Fibroblast of villous mesenchyme (primary cell): ENCODE measurements at regions not wholly inside any gene's neighbourhood (a gene's known extent, or its start where the extent isn't known, plus 50 kb on each side); places are given as distances from the start of the nearest gene placed in this dataset.

Experiments
- DNase-seq: peaks from one replicate; pipeline ENCODE4 v3.0.0-alpha.2; 2010; ENCODE audit warnings: low read depth
- H3K4me3 ChIP-seq: 2 replicates; pipeline ENCODE4 v1.5.1; 2011; ENCODE audit warnings: low read depth, mild to moderate bottlenecking, low read length
- CTCF ChIP-seq: IDR thresholded peaks from 2 replicates; pipeline ENCODE4 v1.5.1; 2012; ENCODE audit warnings: low read depth, mild to moderate bottlenecking, low read length; ENCODE audit not compliant: insufficient read depth

GRCh38 chr11:134479206-134480135 is 67.4 kb upstream of the B3GAT1 start:
- no peak for DNase-seq
- H3K4me3 ChIP-seq, result no peak overlapping the region
- TF ChIP-seq CTCF, result no peak

DNA sequence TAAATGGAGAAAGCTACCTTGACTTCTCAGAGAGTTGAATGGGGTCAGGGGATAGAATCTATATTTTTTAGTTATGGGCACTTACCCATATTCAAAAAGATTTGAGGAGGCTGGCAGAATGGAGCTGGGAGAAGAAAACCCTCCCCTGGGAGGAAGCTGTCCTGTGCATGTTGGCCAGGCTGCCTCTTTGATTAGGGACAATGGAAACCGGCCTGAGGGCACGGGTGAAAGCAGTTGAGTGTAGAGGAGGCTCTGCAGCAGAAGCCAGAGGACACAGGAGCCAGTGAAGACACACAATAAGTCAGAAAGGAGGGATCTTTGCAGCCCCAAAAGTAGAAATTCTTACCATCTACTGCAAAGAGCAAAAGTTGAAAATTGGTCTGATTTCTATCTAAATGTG is 66.6 kb upstream of the B3GAT1 start:
- no peak for TF ChIP-seq CTCF
- DNase-seq, result no peak
- H3K4me3 ChIP-seq, result no peak overlapping the region

- no peak for TF ChIP-seq CTCF
- H3K4me3 ChIP-seq, result no peak overlapping the region
- DNase-seq, result no peak
These were observed 66.1 kb upstream of the B3GAT1 start for GRCh38 chr11:134478176-134478575.

DNA sequence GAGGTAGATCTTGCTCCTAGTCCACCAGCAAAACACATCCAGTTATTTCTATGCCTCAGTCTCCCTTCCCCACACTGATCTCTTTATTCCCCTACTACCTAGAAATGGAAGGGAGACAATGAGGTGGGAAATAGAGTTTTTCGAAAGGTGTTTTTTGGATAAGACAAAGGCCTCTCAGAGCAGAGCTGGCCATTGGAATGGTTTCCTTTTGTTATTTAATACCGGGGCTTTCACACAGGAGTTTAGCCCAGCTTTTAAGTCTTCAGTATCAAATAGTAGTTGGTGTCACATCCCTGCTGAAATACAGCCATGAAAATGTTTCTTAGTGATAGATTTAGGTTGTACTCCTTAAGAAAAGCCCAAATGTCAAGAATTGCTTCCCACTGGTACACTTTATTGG is 65.4 kb upstream of the B3GAT1 start:
- TF ChIP-seq CTCF, result no peak
- no peak overlapping the region for H3K4me3 ChIP-seq
- no peak for DNase-seq

- H3K4me3 ChIP-seq, result no peak overlapping the region
- no peak for TF ChIP-seq CTCF
- DNase-seq, result no peak
These were observed 64.5 kb upstream of the B3GAT1 start for GRCh38 chr11:134476435-134477021.

- DNase-seq, result no peak
- TF ChIP-seq CTCF, result no peak
- H3K4me3 ChIP-seq, result no peak overlapping the region
These were observed 63.9 kb upstream of the B3GAT1 start for GRCh38 chr11:134475951-134476350.
